Kidney (tissue), 13 donors: ENCODE measurements at regions not wholly inside any gene's neighbourhood (a gene's known extent, or its start where the extent isn't known, plus 50 kb on each side); places are given as distances from the start of the nearest gene placed in this dataset.

Experiments
- DNase-seq, 5 donors: peaks; one replicate each; pipeline ENCODE4 v3.0.0-alpha.2; 2013 to 2020
- FAIRE-seq: peaks from 2 replicates; lab custom pipeline; 2012; peaks lifted over from hg19 to GRCh38; lab: Jason Lieb, UNC
- H3K27ac ChIP-seq, 2 donors: one replicate each; pipeline ENCODE4 v1.7.0; 2013; ENCODE audit warnings: low read depth in 2 of 2, low read length in 2 of 2, inconsistent platforms in 1 of 2
- H3K27me3 ChIP-seq: one replicate; pipeline ENCODE4 v1.7.1; 2013; ENCODE audit warnings: low read length, inconsistent platforms; ENCODE audit not compliant: control insufficient read depth, insufficient read depth
- H3K36me3 ChIP-seq, 3 donors: one replicate each; pipeline versions ENCODE4 v1.7.0 to v1.7.1; 2013; ENCODE audit warnings: low read length in 3 of 3, control low read depth in 1 of 3, inconsistent platforms in 1 of 3; ENCODE audit not compliant: insufficient read depth in 3 of 3, control insufficient read depth in 2 of 3
- H3K4me1 ChIP-seq, 3 donors: one replicate each; pipeline versions ENCODE4 v1.7.0 to v1.7.1; 2013; ENCODE audit warnings: low read length in 3 of 3, inconsistent platforms in 1 of 3, low read depth in 1 of 3; ENCODE audit not compliant: control insufficient read depth in 2 of 3, insufficient read depth in 2 of 3
- H3K4me3 ChIP-seq, 3 donors: one replicate each; pipeline versions ENCODE4 v1.7.0 to v1.8.1; 2013; ENCODE audit warnings: low read length in 3 of 3, control low read depth in 1 of 3, inconsistent platforms in 1 of 3
- H3K9ac ChIP-seq, 3 donors: one replicate each; pipeline versions ENCODE4 v1.7.0 to v1.7.1; 2013; ENCODE audit warnings: low read length in 3 of 3, control low read depth in 1 of 3, inconsistent platforms in 1 of 3
- H3K9me3 ChIP-seq, 3 donors: one replicate each; pipeline versions ENCODE4 v1.7.0 to v1.7.1; 2013; ENCODE audit warnings: low read length in 3 of 3, control low read depth in 1 of 3, inconsistent platforms in 1 of 3; ENCODE audit not compliant: control insufficient read depth in 2 of 3, insufficient read depth in 1 of 3
- CTCF ChIP-seq: IDR thresholded peaks from 3 replicates; pipeline ENCODE4 v1.5.1; 2012; ENCODE audit warnings: mild to moderate bottlenecking, moderate library complexity, borderline replicate concordance; ENCODE audit not compliant: insufficient read depth; ENCODE audit errors: extremely low read depth
- intact Hi-C: fragments of 100-400 bp; cut with DNase I; formaldehyde crosslinking; loops from one replicate; pipeline ENCODE4 v1.11.1; 2022
- donor health status: control.
- donor health status: control.
- donor health status: control.
- donor health status: control.
- donor health status: control.
- donor health status: DM: yes; HTN: yes; CAD: no.
- donor health status: Normal renal cell carcinoma (clear cell type).

- no peak for TF ChIP-seq CTCF
- intact Hi-C loops: no loop called here
- Histone ChIP-seq H3K36me3 (no peaks in the 10 kb centered on the region), H3K27me3 (no peaks in the 10 kb centered on the region), H3K9me3 (peaks cover 0 to 3% (median 0%) of the 10 kb centered on the region in 3 donors), H3K27ac (no peak overlapping the region), H3K4me1 (no peaks in the 10 kb centered on the region), H3K9ac (no peak overlapping the region), H3K4me3 (no peak overlapping the region)
- no peak for FAIRE-seq
- no peak for DNase-seq
Observed at GRCh38 chr6:149184523-149184922, 133.0 kb upstream of the TAB2 start.

- peaks cover 0 to 3% (median 0%) of the 10 kb centered on the region in 3 donors for H3K9me3 ChIP-seq
- H3K9ac ChIP-seq: no peak overlapping the region
- intact Hi-C loops: no loop called here
- no peak overlapping the region for H3K4me3 ChIP-seq
- no peak overlapping the region for H3K27ac ChIP-seq
- DNase-seq: no peak
- no peaks in the 10 kb centered on the region for H3K4me1 ChIP-seq
- H3K27me3 ChIP-seq: no peaks in the 10 kb centered on the region
- no peak for TF ChIP-seq CTCF
- FAIRE-seq: no peak
- H3K36me3 ChIP-seq: no peaks in the 10 kb centered on the region
Observed at GRCh38 chr6:149185799-149186357, 131.6 kb upstream of the TAB2 start.

GRCh38 chr6:149186873-149187272 lies 130.6 kb upstream of the TAB2 start:
- Histone ChIP-seq H3K4me1 (no peaks in the 10 kb centered on the region), H3K27ac (no peak overlapping the region), H3K27me3 (no peaks in the 10 kb centered on the region), H3K4me3 (no peak overlapping the region), H3K9me3 (peaks cover 0 to 3% (median 0%) of the 10 kb centered on the region in 3 donors), H3K9ac (no peak overlapping the region), H3K36me3 (no peaks in the 10 kb centered on the region)
- intact Hi-C loops: no loop called here
- TF ChIP-seq CTCF: no peak
- FAIRE-seq (no peak), DNase-seq (no peak)
